ENCODE measurements at regions not wholly inside any gene's neighbourhood (a gene's known extent, or its start where the extent isn't known, plus 50 kb on each side); places are given as distances from the start of the nearest gene placed in this dataset.

DNA sequence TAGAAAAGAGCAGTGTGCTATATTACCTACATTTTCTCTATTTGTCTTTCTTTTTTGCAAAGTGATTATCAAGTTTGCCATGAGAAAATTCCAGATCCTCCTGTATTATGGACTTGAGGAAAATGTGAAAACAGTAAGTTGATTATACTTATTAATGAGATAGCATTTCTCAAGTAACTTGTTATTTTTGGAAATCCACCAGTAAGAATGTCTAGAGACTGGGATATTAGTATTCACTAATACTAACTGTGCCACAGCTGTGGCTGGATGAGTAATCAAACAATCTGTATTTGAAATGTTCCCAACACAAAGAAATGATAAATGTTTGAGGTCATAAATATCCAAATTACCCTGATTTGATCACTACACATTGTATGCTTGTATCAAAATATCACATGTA lies 147.0 kb upstream of the CTSO start:
- CTCF ChIA-PET = no interaction called here
- no peak overlapping the region for H3K4me2 ChIP-seq

DNA sequence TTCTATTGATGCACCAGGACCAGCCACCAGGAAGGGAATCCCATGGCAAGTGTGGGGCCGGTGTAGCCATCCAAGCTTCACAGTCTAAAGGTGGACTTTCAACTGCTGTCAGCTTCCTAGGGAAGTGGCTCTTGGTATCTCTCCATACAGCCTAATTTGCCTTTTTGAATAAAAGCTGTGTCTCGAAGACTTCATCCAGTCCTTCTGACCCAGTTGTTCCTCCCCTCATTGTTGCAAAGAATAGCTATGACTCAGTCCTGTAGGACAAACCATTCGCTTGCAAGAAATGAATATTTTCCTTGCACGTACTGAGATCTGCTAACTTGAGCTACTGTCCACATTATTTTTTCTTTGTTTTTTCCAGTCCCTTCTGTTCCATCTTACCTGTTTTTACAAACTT lies 145.1 kb upstream of the CTSO start:
- no peak overlapping the region for H3K4me2 ChIP-seq
- H3K9me3 ChIP-seq (ENCODE audit: insufficient read depth, low read depth) = no peaks in the 10 kb centered on the region
- no peak overlapping the region for H2AFZ ChIP-seq
- CTCF ChIA-PET = no interaction called here
- H3K27ac ChIP-seq = no peak overlapping the region
- H4K20me1 ChIP-seq (ENCODE audit: insufficient read depth) = no peaks in the 10 kb centered on the region
- no peak overlapping the region for H3K4me3 ChIP-seq
- H3K9me2 ChIP-seq (ENCODE audit: insufficient read depth) = no peaks in the 10 kb centered on the region
- H3F3A ChIP-seq (ENCODE audit: insufficient read depth, low read depth) = no peaks in the 10 kb centered on the region
- intact Hi-C loops (cut with micrococcal nuclease; ENCODE audit: unreplicated experiment) = no loop called here
- no peaks in the 10 kb centered on the region for H3K79me2 ChIP-seq (ENCODE audit: low read depth)
- no TSS peak for BruUV-seq (replicated peaks)
- no peak for DNase-seq
- no peaks in the 10 kb centered on the region for H3K27me3 ChIP-seq (ENCODE audit: insufficient read depth, low read depth)
- no peaks in the 10 kb centered on the region for H3K36me3 ChIP-seq (ENCODE audit: low read depth)
- POLR2A ChIA-PET (ENCODE audit: unreplicated experiment) = no interaction called here
- no peak for TF ChIP-seq EZH2 (IDR thresholded peaks at IDR 0.05; ENCODE audit: low read depth)
- TF ChIP-seq, protein P1, sequence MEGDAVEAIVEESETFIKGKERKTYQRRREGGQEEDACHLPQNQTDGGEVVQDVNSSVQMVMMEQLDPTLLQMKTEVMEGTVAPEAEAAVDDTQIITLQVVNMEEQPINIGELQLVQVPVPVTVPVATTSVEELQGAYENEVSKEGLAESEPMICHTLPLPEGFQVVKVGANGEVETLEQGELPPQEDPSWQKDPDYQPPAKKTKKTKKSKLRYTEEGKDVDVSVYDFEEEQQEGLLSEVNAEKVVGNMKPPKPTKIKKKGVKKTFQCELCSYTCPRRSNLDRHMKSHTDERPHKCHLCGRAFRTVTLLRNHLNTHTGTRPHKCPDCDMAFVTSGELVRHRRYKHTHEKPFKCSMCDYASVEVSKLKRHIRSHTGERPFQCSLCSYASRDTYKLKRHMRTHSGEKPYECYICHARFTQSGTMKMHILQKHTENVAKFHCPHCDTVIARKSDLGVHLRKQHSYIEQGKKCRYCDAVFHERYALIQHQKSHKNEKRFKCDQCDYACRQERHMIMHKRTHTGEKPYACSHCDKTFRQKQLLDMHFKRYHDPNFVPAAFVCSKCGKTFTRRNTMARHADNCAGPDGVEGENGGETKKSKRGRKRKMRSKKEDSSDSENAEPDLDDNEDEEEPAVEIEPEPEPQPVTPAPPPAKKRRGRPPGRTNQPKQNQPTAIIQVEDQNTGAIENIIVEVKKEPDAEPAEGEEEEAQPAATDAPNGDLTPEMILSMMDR (conservative IDR thresholded peaks at IDR 0.05) = no peak
- no peaks in the 10 kb centered on the region for H3K4me1 ChIP-seq (replicated peaks; ENCODE audit: insufficient read depth)

More for the DNA sequence above, 147.0 kb upstream of the CTSO start:
- H3K9me3 ChIP-seq (ENCODE audit: insufficient read depth, low read depth) = no peaks in the 10 kb centered on the region
- BruUV-seq (replicated peaks) = no TSS peak
- H3K79me2 ChIP-seq (ENCODE audit: low read depth) = no peaks in the 10 kb centered on the region
- intact Hi-C loops (cut with micrococcal nuclease; ENCODE audit: unreplicated experiment) = no loop called here
- no peak for DNase-seq
- no peak overlapping the region for H2AFZ ChIP-seq
- no peaks in the 10 kb centered on the region for H3K36me3 ChIP-seq (ENCODE audit: low read depth)
- no peaks in the 10 kb centered on the region for H3K4me1 ChIP-seq (replicated peaks; ENCODE audit: insufficient read depth)
- POLR2A ChIA-PET (ENCODE audit: unreplicated experiment) = no interaction called here
- H4K20me1 ChIP-seq (ENCODE audit: insufficient read depth) = no peaks in the 10 kb centered on the region
- H3K4me3 ChIP-seq = no peak overlapping the region
- H3K27ac ChIP-seq = no peak overlapping the region
- H3F3A ChIP-seq (ENCODE audit: insufficient read depth, low read depth) = no peaks in the 10 kb centered on the region
- TF ChIP-seq, protein P1 (conservative IDR thresholded peaks at IDR 0.05) = no peak
- TF ChIP-seq EZH2 (IDR thresholded peaks at IDR 0.05; ENCODE audit: low read depth) = no peak
- no peaks in the 10 kb centered on the region for H3K9me2 ChIP-seq (ENCODE audit: insufficient read depth)
- no peaks in the 10 kb centered on the region for H3K27me3 ChIP-seq (ENCODE audit: insufficient read depth, low read depth)

DNA sequence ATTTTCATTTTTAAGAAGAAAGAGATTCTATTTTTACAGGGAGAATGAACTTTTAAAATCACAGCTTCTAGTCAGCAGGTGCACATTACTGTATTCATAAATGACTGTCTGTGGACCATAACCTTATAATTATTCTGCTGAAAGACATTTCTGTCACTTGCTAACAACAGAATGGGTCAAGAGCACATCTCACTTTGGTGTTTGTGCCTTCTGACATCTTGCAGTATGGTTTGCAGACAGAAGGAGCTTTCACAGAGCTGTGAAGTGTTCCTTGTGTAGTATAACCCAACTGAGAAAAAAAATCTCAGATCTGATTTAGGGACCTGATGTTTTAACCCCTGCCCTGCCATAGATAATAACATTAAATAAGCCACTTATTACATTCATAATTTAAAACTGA lies 131.4 kb upstream of the CTSO start:
- TF ChIP-seq, protein P1 (conservative IDR thresholded peaks at IDR 0.05) = no peak
- no peak for TF ChIP-seq EZH2 (IDR thresholded peaks at IDR 0.05; ENCODE audit: low read depth)
- CTCF ChIA-PET = no interaction called here
- no peaks in the 10 kb centered on the region for H3K9me3 ChIP-seq (ENCODE audit: insufficient read depth, low read depth)
- H3K4me1 ChIP-seq (replicated peaks; ENCODE audit: insufficient read depth) = no peaks in the 10 kb centered on the region
- no TSS peak for BruUV-seq (replicated peaks)
- no peak overlapping the region for H2AFZ ChIP-seq
- no peak overlapping the region for H3K4me3 ChIP-seq
- no peaks in the 10 kb centered on the region for H4K20me1 ChIP-seq (ENCODE audit: insufficient read depth)
- H3K27me3 ChIP-seq (ENCODE audit: insufficient read depth, low read depth) = no peaks in the 10 kb centered on the region
- no peaks in the 10 kb centered on the region for H3F3A ChIP-seq (ENCODE audit: insufficient read depth, low read depth)
- no peak for DNase-seq
- no peaks in the 10 kb centered on the region for H3K9me2 ChIP-seq (ENCODE audit: insufficient read depth)
- H3K36me3 ChIP-seq (ENCODE audit: low read depth) = no peaks in the 10 kb centered on the region
- no peak overlapping the region for H3K27ac ChIP-seq
- intact Hi-C loops (cut with micrococcal nuclease; ENCODE audit: unreplicated experiment) = no loop called here
- no peaks in the 10 kb centered on the region for H3K79me2 ChIP-seq (ENCODE audit: low read depth)
- no peak overlapping the region for H3K4me2 ChIP-seq
- POLR2A ChIA-PET (ENCODE audit: unreplicated experiment) = no interaction called here
